ENCODE measurements at regions not wholly inside any gene's neighbourhood (a gene's known extent, or its start where the extent isn't known, plus 50 kb on each side); places are given as distances from the start of the nearest gene placed in this dataset.

DNA sequence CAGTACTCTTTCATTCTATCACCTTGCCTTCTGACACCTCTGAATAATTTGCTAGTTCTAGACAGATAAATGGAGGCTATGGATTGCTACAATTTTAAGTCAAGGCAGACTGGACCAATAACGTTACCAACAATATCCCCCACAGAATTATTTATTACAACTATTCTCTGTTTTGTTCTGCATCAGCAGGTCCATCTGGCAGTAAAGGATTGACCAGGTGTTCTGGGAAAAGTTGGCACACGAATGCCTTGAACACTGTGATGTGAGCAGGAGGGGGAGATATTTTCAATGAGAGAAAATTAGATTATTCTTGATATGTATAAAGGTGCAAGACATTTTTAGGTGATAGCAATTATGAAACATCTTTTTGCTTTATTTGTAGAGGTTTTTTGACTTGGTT is 718.8 kb upstream of the TMPRSS15 start:
- Histone ChIP-seq H3K79me2 (ENCODE audit: control insufficient read depth, insufficient read depth, low read length) (no peaks in the 10 kb centered on the region), H3K9ac (ENCODE audit: insufficient read depth in 1 of 2, low read depth in 2 of 2, low read length in 2 of 2) (no peak overlapping the region), H4K20me1 (replicated peaks; ENCODE audit: control insufficient read depth, insufficient read depth, low read length) (no peaks in the 10 kb centered on the region), H3K27ac (ENCODE audit: extremely low read depth, low read depth, low read length) (no peak overlapping the region), H3K27me3 (ENCODE audit: control insufficient read depth in 2 of 2, insufficient read depth in 2 of 2, low read length in 2 of 2) (no peaks in the 10 kb centered on the region), H3K9me1 (ENCODE audit: control insufficient read depth, insufficient read depth, low read length) (no peaks in the 10 kb centered on the region), H3K4me1 (replicated peaks in 1 of 2; ENCODE audit: control insufficient read depth in 2 of 2, insufficient read depth in 2 of 2, low read length in 2 of 2) (no peaks in the 10 kb centered on the region), H3K4me2 (ENCODE audit: insufficient read depth, low read length) (no peak overlapping the region), H3K9me3 (replicated peaks; ENCODE audit: control insufficient read depth, insufficient read depth, low read depth, low read length) (no peaks in the 10 kb centered on the region; the same call in 1 of the 2 replicates), H3K36me3 (ENCODE audit: control insufficient read depth, insufficient read depth, low read length) (no peaks in the 10 kb centered on the region), H2AFZ (ENCODE audit: low read depth, low read length) (no peak overlapping the region), H3K4me3 (no peak overlapping the region)
- ATAC-seq (no peak), DNase-seq (ENCODE audit: extremely low read depth in 1 of 4, low spot score in 3 of 4) (no peak), FAIRE-seq (no peak)
- BruUV-seq (replicated peaks), result no TSS peak
- TF ChIP-seq ADNP (tag; IDR thresholded peaks at IDR 0.05) (no peak), GABPA (tag; conservative IDR thresholded peaks at IDR 0.05; ENCODE audit: low read depth) (no peak), ZNF707 (CRISPR knock-in tag; conservative IDR thresholded peaks at IDR 0.05) (no peak), TCF3 (CRISPR knock-in tag; IDR thresholded peaks at IDR 0.05) (no peak)
- TF ChIP-seq, protein P1, sequence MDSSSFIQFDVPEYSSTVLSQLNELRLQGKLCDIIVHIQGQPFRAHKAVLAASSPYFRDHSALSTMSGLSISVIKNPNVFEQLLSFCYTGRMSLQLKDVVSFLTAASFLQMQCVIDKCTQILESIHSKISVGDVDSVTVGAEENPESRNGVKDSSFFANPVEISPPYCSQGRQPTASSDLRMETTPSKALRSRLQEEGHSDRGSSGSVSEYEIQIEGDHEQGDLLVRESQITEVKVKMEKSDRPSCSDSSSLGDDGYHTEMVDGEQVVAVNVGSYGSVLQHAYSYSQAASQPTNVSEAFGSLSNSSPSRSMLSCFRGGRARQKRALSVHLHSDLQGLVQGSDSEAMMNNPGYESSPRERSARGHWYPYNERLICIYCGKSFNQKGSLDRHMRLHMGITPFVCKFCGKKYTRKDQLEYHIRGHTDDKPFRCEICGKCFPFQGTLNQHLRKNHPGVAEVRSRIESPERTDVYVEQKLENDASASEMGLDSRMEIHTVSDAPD (CRISPR knock-in tag; IDR thresholded peaks at IDR 0.05), result no peak
- in situ Hi-C loops (cut with MboI), result no loop called here
- WGBS (ENCODE audit: insufficient coverage, low coverage, missing lambda C conversion rate), result 3% methylated on average over 2 of the region's 2 CpGs
- intact Hi-C loops (cut with micrococcal nuclease), result no loop called here
- ChIA-PET CTCF (ENCODE audit: low intra/inter-chr PET ratio) (no interaction called here), POLR2A (no interaction called here)

DNA sequence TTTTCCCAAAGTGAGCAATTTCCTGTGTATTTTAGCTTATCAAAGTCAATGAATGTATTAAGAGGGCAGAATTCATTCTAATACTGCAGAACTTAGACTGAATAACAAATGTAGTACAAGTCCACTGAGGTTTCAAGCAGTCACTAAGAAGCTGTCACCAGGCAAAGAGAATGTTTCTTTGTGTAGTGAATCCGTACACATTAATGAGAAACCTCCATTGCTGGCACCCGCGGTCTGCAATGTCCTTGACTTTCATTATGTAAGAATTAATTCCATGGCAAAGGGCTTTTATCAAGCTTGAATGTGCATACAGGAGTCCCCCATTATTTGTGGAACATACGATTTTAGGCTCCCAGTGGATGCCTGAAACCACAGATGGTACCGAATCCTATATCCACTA is 719.5 kb upstream of the TMPRSS15 start:
- in situ Hi-C loops (cut with MboI), result no loop called here
- CTCF ChIA-PET (ENCODE audit: low intra/inter-chr PET ratio), result no interaction called here
- no peak for ATAC-seq
- H2AFZ ChIP-seq (ENCODE audit: low read depth, low read length), result no peak overlapping the region
- no peaks in the 10 kb centered on the region; the same call in 1 of the 2 replicates for H3K9me3 ChIP-seq (replicated peaks; ENCODE audit: control insufficient read depth, insufficient read depth, low read depth, low read length)
- H3K4me2 ChIP-seq (ENCODE audit: insufficient read depth, low read length), result no peak overlapping the region
- H3K36me3 ChIP-seq (ENCODE audit: control insufficient read depth, insufficient read depth, low read length), result no peaks in the 10 kb centered on the region
- WGBS (ENCODE audit: insufficient coverage, low coverage, missing lambda C conversion rate), result 1% methylated on average over 5 of the region's 5 CpGs
- no peak overlapping the region for H3K27ac ChIP-seq (ENCODE audit: extremely low read depth, low read depth, low read length)
- H3K27me3 ChIP-seq (ENCODE audit: control insufficient read depth in 2 of 2, insufficient read depth in 2 of 2, low read length in 2 of 2), result no peaks in the 10 kb centered on the region
- H3K4me1 ChIP-seq (replicated peaks in 1 of 2; ENCODE audit: control insufficient read depth in 2 of 2, insufficient read depth in 2 of 2, low read length in 2 of 2), result no peaks in the 10 kb centered on the region
- FAIRE-seq, result no peak
- H3K9me1 ChIP-seq (ENCODE audit: control insufficient read depth, insufficient read depth, low read length), result no peaks in the 10 kb centered on the region
- no TSS peak for BruUV-seq (replicated peaks)
- H3K9ac ChIP-seq (ENCODE audit: insufficient read depth in 1 of 2, low read depth in 2 of 2, low read length in 2 of 2), result no peak overlapping the region
- H3K79me2 ChIP-seq (ENCODE audit: control insufficient read depth, insufficient read depth, low read length), result no peaks in the 10 kb centered on the region
- H3K4me3 ChIP-seq, result no peak overlapping the region
- no peak for DNase-seq (ENCODE audit: extremely low read depth in 1 of 4, low spot score in 3 of 4)
- POLR2A ChIA-PET, result no interaction called here
- H4K20me1 ChIP-seq (replicated peaks; ENCODE audit: control insufficient read depth, insufficient read depth, low read length), result no peaks in the 10 kb centered on the region
- intact Hi-C loops (cut with micrococcal nuclease), result no loop called here
- TF ChIP-seq, protein P2, sequence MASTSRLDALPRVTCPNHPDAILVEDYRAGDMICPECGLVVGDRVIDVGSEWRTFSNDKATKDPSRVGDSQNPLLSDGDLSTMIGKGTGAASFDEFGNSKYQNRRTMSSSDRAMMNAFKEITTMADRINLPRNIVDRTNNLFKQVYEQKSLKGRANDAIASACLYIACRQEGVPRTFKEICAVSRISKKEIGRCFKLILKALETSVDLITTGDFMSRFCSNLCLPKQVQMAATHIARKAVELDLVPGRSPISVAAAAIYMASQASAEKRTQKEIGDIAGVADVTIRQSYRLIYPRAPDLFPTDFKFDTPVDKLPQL (IDR thresholded peaks at IDR 0.05; ENCODE audit: extremely low read depth, insufficient read length), result no peak
- TF ChIP-seq ILK (tag; IDR thresholded peaks at IDR 0.05; ENCODE audit: borderline replicate concordance, low read depth) (no peak), ESRRB (CRISPR knock-in tag; IDR thresholded peaks at IDR 0.05; ENCODE audit: borderline replicate concordance) (no peak), PTRF (tag; IDR thresholded peaks at IDR 0.05) (no peak)
- TF ChIP-seq, protein P3, sequence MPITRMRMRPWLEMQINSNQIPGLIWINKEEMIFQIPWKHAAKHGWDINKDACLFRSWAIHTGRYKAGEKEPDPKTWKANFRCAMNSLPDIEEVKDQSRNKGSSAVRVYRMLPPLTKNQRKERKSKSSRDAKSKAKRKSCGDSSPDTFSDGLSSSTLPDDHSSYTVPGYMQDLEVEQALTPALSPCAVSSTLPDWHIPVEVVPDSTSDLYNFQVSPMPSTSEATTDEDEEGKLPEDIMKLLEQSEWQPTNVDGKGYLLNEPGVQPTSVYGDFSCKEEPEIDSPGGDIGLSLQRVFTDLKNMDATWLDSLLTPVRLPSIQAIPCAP (CRISPR knock-in tag; IDR thresholded peaks at IDR 0.05; ENCODE audit: borderline replicate concordance), result no peak
- TF ChIP-seq, protein P4, sequence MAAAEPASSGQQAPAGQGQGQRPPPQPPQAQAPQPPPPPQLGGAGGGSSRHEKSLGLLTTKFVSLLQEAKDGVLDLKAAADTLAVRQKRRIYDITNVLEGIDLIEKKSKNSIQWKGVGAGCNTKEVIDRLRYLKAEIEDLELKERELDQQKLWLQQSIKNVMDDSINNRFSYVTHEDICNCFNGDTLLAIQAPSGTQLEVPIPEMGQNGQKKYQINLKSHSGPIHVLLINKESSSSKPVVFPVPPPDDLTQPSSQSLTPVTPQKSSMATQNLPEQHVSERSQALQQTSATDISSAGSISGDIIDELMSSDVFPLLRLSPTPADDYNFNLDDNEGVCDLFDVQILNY (CRISPR knock-in tag; IDR thresholded peaks at IDR 0.05), result no peak

All from K562 (cell line).